ENCODE measurements at regions not wholly inside any gene's neighbourhood (a gene's known extent, or its start where the extent isn't known, plus 50 kb on each side); places are given as distances from the start of the nearest gene placed in this dataset.

- no peak for TF ChIP-seq EZH2phosphoT487 (IDR thresholded peaks at IDR 0.05; ENCODE audit: borderline replicate concordance)
- H3K4me3 ChIP-seq (replicated peaks in 1 of 2; ENCODE audit: low read depth in 1 of 2, low read length in 2 of 2), result no peak overlapping the region
- H4K20me1 ChIP-seq (ENCODE audit: insufficient read depth), result no peaks in the 10 kb centered on the region
- no peak overlapping the region for H3K4me2 ChIP-seq (ENCODE audit: low read length)
- H3K9me3 ChIP-seq (ENCODE audit: control insufficient read depth in 1 of 2, insufficient read depth in 1 of 2, low read depth in 1 of 2, low read length in 2 of 2), result no peaks in the 10 kb centered on the region
- ChIA-PET POLR2A (no interaction called here), RAD21 (ENCODE audit: low non-redundant PET in 1 of 2, low total read pairs in 2 of 2, uncharacterized antibody in 2 of 2, unreplicated experiment in 2 of 2) (no interaction called here), CTCF (no interaction called here)
- H3K27ac ChIP-seq (ENCODE audit: low read depth, low read length), result no peak overlapping the region
- DNase-seq (ENCODE audit: low read depth, low spot score) (no peak), ATAC-seq (no peak)
- H3K36me3 ChIP-seq (ENCODE audit: control insufficient read depth in 1 of 2, insufficient read depth in 2 of 2, low read length in 2 of 2), result no peaks in the 10 kb centered on the region
- H3K27me3 ChIP-seq (ENCODE audit: insufficient read depth, low read length), result no peaks in the 10 kb centered on the region
- BruUV-seq (replicated peaks), result no TSS peak
- H3K4me1 ChIP-seq (ENCODE audit: control insufficient read depth in 1 of 2, insufficient read depth in 2 of 2, low read length in 2 of 2), result no peaks in the 10 kb centered on the region
- no peaks in the 10 kb centered on the region for H3K79me2 ChIP-seq (ENCODE audit: insufficient read depth, low read length)
- no peak overlapping the region for H3K9ac ChIP-seq (ENCODE audit: low read length)
- H2AFZ ChIP-seq (ENCODE audit: low read depth, low read length, poor library complexity, severe bottlenecking), result no peak overlapping the region
- no peaks in the 10 kb centered on the region for H3K9me2 ChIP-seq (ENCODE audit: insufficient read depth)
- intact Hi-C loops (cut with micrococcal nuclease), result no loop called here
Measured at GRCh38 chr13:106011600-106011999, 523.9 kb downstream of the EFNB2 start.

GRCh38 chr13:106010836-106011235, 524.6 kb downstream of the EFNB2 start:
- Histone ChIP-seq H3K9ac (ENCODE audit: low read length) (no peak overlapping the region), H3K27ac (ENCODE audit: low read depth, low read length) (no peak overlapping the region), H3K4me3 (replicated peaks in 1 of 2; ENCODE audit: low read depth in 1 of 2, low read length in 2 of 2) (no peak overlapping the region), H3K4me2 (ENCODE audit: low read length) (no peak overlapping the region), H3K36me3 (ENCODE audit: control insufficient read depth in 1 of 2, insufficient read depth in 2 of 2, low read length in 2 of 2) (no peaks in the 10 kb centered on the region), H3K9me2 (ENCODE audit: insufficient read depth) (no peaks in the 10 kb centered on the region), H3K27me3 (ENCODE audit: insufficient read depth, low read length) (no peaks in the 10 kb centered on the region), H3K9me3 (ENCODE audit: control insufficient read depth in 1 of 2, insufficient read depth in 1 of 2, low read depth in 1 of 2, low read length in 2 of 2) (no peaks in the 10 kb centered on the region), H2AFZ (ENCODE audit: low read depth, low read length, poor library complexity, severe bottlenecking) (no peak overlapping the region), H3K4me1 (ENCODE audit: control insufficient read depth in 1 of 2, insufficient read depth in 2 of 2, low read length in 2 of 2) (no peaks in the 10 kb centered on the region), H4K20me1 (ENCODE audit: insufficient read depth) (no peaks in the 10 kb centered on the region), H3K79me2 (ENCODE audit: insufficient read depth, low read length) (no peaks in the 10 kb centered on the region)
- no peak for ATAC-seq
- DNase-seq (ENCODE audit: low read depth, low spot score), result no peak
- BruUV-seq (replicated peaks), result no TSS peak
- intact Hi-C loops (cut with micrococcal nuclease), result no loop called here
- ChIA-PET CTCF (no interaction called here), POLR2A (no interaction called here), RAD21 (ENCODE audit: low non-redundant PET in 1 of 2, low total read pairs in 2 of 2, uncharacterized antibody in 2 of 2, unreplicated experiment in 2 of 2) (no interaction called here)
- TF ChIP-seq REST (IDR thresholded peaks at IDR 0.05; ENCODE audit: low read depth) (no peak), POLR2A (IDR thresholded peaks at IDR 0.05; ENCODE audit: borderline replicate concordance, extremely low read depth, insufficient read depth, insufficient read length) (no peak), ELF1 (IDR thresholded peaks at IDR 0.05; ENCODE audit: borderline replicate concordance, low read depth) (no peak), EZH2phosphoT487 (IDR thresholded peaks at IDR 0.05; ENCODE audit: borderline replicate concordance) (no peak), EZH2 (IDR thresholded peaks at IDR 0.05) (no peak), POLR2AphosphoS5 (IDR thresholded peaks at IDR 0.05; ENCODE audit: low read depth, low read length) (no peak), ZFX (IDR thresholded peaks at IDR 0.05) (no peak), RAD21 (IDR thresholded peaks at IDR 0.05; ENCODE audit: low read depth) (no peak), FOSL1 (IDR thresholded peaks at IDR 0.05; ENCODE audit: low read depth) (no peak), SRF (IDR thresholded peaks at IDR 0.05; ENCODE audit: low read depth) (no peak), YY1 (IDR thresholded peaks at IDR 0.05; ENCODE audit: extremely low read depth, insufficient replicate concordance, low read depth, low read length) (no peak), SP1 (IDR thresholded peaks at IDR 0.05; ENCODE audit: low read depth) (no peak), CEBPB (IDR thresholded peaks at IDR 0.05; ENCODE audit: low read depth) (no peak), ZBTB33 (IDR thresholded peaks at IDR 0.05; ENCODE audit: extremely low read depth, insufficient replicate concordance, low read length) (no peak), CBX3 (IDR thresholded peaks at IDR 0.05; ENCODE audit: low read depth) (no peak), ATF3 (IDR thresholded peaks at IDR 0.05) (no peak), MAX (IDR thresholded peaks at IDR 0.05) (no peak), ZNF274 (IDR thresholded peaks at IDR 0.05; ENCODE audit: low read depth, low read length) (no peak)

All from HCT116 (cell line).